GM23338 (cell line): ENCODE measurements at regions not wholly inside any gene's neighbourhood (a gene's known extent, or its start where the extent isn't known, plus 50 kb on each side); places are given as distances from the start of the nearest gene placed in this dataset.

Source experiments
- ATAC-seq: fragments of 200-7000 bp; cut with Tn5 transposase; 3 replicates; pipeline ENCODE4 v1.9.1; 2020
- DNase-seq: peaks from one replicate; pipeline ENCODE4 v3.0.0-alpha.2; 2015; ENCODE audit warnings: low spot score
- H2AFZ ChIP-seq: fragments of 200-600 bp; sonication (generic); 2 replicates; pipeline ENCODE4 v1.8.0; 2016; ENCODE audit warnings: antibody characterized with exemption, mild to moderate bottlenecking, moderate library complexity
- H3F3A ChIP-seq: fragments of 200-600 bp; sonication (generic); replicated peaks from 2 replicates; pipeline ENCODE4 v1.8.0; 2017; ENCODE audit warnings: antibody characterized with exemption, mixed run types, low read depth
- H3K27ac ChIP-seq: fragments of 200-600 bp; sonication (generic); 2 replicates; pipeline ENCODE4 v1.6.1; 2016; ENCODE audit warnings: low read depth
- H3K27me3 ChIP-seq: fragments of 200-600 bp; sonication (generic); 2 replicates; pipeline ENCODE4 v1.8.0; 2016; ENCODE audit warnings: mild to moderate bottlenecking, mixed run types, moderate library complexity; ENCODE audit not compliant: insufficient read depth
- H3K36me3 ChIP-seq: fragments of 200-600 bp; sonication (generic); 2 replicates; pipeline ENCODE4 v1.8.0; 2016; ENCODE audit warnings: mild to moderate bottlenecking; ENCODE audit not compliant: insufficient read depth
- H3K4me1 ChIP-seq: fragments of 200-600 bp; sonication (generic); 2 replicates; pipeline ENCODE4 v1.8.0; 2016; ENCODE audit warnings: mild to moderate bottlenecking, moderate library complexity; ENCODE audit not compliant: insufficient read depth
- H3K4me2 ChIP-seq: fragments of 200-600 bp; sonication (generic); 2 replicates; pipeline ENCODE4 v1.7.1; 2017; ENCODE audit warnings: mixed run types
- H3K4me3 ChIP-seq: fragments of 200-600 bp; sonication (generic); 2 replicates; pipeline ENCODE4 v1.6.1; 2016; ENCODE audit warnings: mixed run types
- H3K79me2 ChIP-seq: fragments of 200-600 bp; sonication (generic); replicated peaks from 2 replicates; pipeline ENCODE4 v1.8.0; 2017; ENCODE audit warnings: mild to moderate bottlenecking; ENCODE audit not compliant: insufficient read depth
- H3K9me2 ChIP-seq: fragments of 200-600 bp; sonication (generic); 2 replicates; pipeline ENCODE4 v1.8.0; 2017; ENCODE audit not compliant: insufficient read depth
- H4K20me1 ChIP-seq: fragments of 200-600 bp; sonication (generic); replicated peaks from 2 replicates; pipeline ENCODE4 v1.8.0; 2017; ENCODE audit warnings: mild to moderate bottlenecking; ENCODE audit not compliant: insufficient read depth
- H3K27ac Mint-ChIP-seq: 2 replicates; pipeline ENCODE4 v1.8.0; 2020; ENCODE audit warnings: inconsistent platforms, mild to moderate bottlenecking, moderate library complexity, mixed read lengths
- H3K27me3 Mint-ChIP-seq: 3 replicates; pipeline ENCODE4 v1.8.0; 2022; ENCODE audit warnings: low read depth, mild to moderate bottlenecking, moderate library complexity, mixed read lengths, inconsistent platforms; ENCODE audit not compliant: insufficient read depth, poor library complexity
- H3K36me3 Mint-ChIP-seq: 3 replicates; pipeline ENCODE4 v1.8.0; 2021; ENCODE audit warnings: low read depth, mild to moderate bottlenecking, inconsistent platforms, moderate library complexity, mixed read lengths
- H3K4me1 Mint-ChIP-seq: 3 replicates; pipeline ENCODE4 v1.8.0; 2020; ENCODE audit warnings: mild to moderate bottlenecking, inconsistent platforms, mixed read lengths
- H3K4me3 Mint-ChIP-seq: 3 replicates; pipeline ENCODE4 v1.8.0; 2021; ENCODE audit warnings: moderate library complexity, mild to moderate bottlenecking, inconsistent platforms, mixed read lengths
- H3K9me3 Mint-ChIP-seq: 3 replicates; pipeline ENCODE4 v1.8.0; 2020; ENCODE audit warnings: moderate library complexity, mild to moderate bottlenecking, inconsistent platforms, mixed read lengths
- CTCF ChIP-seq, 2 experiments: fragments of 200-600 bp in 1 of 2; sonication (generic) in 1 of 2; conservative IDR thresholded peaks; 2 replicates each; pipeline versions ENCODE4 v1.5.1 to v1.6.1; 2016 to 2017; ENCODE audit warnings: antibody characterized with exemption in 2 of 2, low read depth in 2 of 2, mild to moderate bottlenecking in 2 of 2, moderate library complexity in 1 of 2
- ETS1 ChIP-seq: IDR thresholded peaks from 2 replicates; pipeline ENCODE4 v1.6.1; 2016; ENCODE audit warnings: antibody characterized with exemption
- EZH2phosphoT487 ChIP-seq: fragments of 200-600 bp; sonication (generic); IDR thresholded peaks from one replicate; pipeline ENCODE4 v1.8.1; 2018; ENCODE audit warnings: antibody characterized with exemption; ENCODE audit not compliant: unreplicated experiment
- JUNB ChIP-seq: IDR thresholded peaks from one replicate; pipeline ENCODE4 v1.6.1; 2016; ENCODE audit warnings: antibody characterized with exemption; ENCODE audit not compliant: unreplicated experiment
- STAT1 ChIP-seq: IDR thresholded peaks from one replicate; pipeline ENCODE4 v1.6.1; 2016; ENCODE audit warnings: antibody characterized with exemption; ENCODE audit not compliant: unreplicated experiment

GRCh38 chr1:244318512-244318911 lies 133.2 kb downstream of the ADSS2 start:
- H3K36me3 ChIP-seq, result no peaks in the 10 kb centered on the region
- Mint-ChIP-seq H3K4me3 (no peak overlapping the region), H3K27ac (no peak overlapping the region), H3K9me3 (0 out of 3 replicates have a peak, but pooled peaks cover 7% of the 10 kb centered on the region), H3K36me3 (peaks cover 7% of the 10 kb centered on the region; the same call in 2 of the 3 replicates), H3K27me3 (peaks cover 2% of the 10 kb centered on the region), H3K4me1 (peaks cover 5% of the 10 kb centered on the region; the same call in 1 of the 3 replicates)
- ATAC-seq (no peak), DNase-seq (no peak)
- no peaks in the 10 kb centered on the region for H3K9me2 ChIP-seq
- peak overlapping the region; percentile 81 for H2AFZ ChIP-seq
- no peaks in the 10 kb centered on the region for H4K20me1 ChIP-seq
- H3K4me2 ChIP-seq, result no peak overlapping the region
- H3F3A ChIP-seq, result no peaks in the 10 kb centered on the region
- H3K4me1 ChIP-seq, result no peaks in the 10 kb centered on the region
- TF ChIP-seq ETS1, result no peak
- TF ChIP-seq STAT1, result no peak
- H3K27ac ChIP-seq, result no peak overlapping the region
- H3K4me3 ChIP-seq, result no peak overlapping the region
- H3K79me2 ChIP-seq, result no peaks in the 10 kb centered on the region
- no peaks in the 10 kb centered on the region for H3K27me3 ChIP-seq

GRCh38 chr1:244319283-244320132 lies 132.2 kb downstream of the ADSS2 start:
- no peak overlapping the region for H3K4me3 Mint-ChIP-seq
- no peaks in the 10 kb centered on the region for H4K20me1 ChIP-seq
- ATAC-seq (no peak), DNase-seq (no peak)
- H3K9me2 ChIP-seq, result peaks cover 3% of the 10 kb centered on the region; the same call in 1 of the 2 replicates
- no peaks in the 10 kb centered on the region for H3K27me3 ChIP-seq
- 0 out of 3 replicates have a peak, but pooled peaks cover 7% of the 10 kb centered on the region for H3K9me3 Mint-ChIP-seq
- no peak overlapping the region for H3K4me2 ChIP-seq
- peaks cover 5% of the 10 kb centered on the region; the same call in 1 of the 3 replicates for H3K4me1 Mint-ChIP-seq
- H3K4me1 ChIP-seq, result no peaks in the 10 kb centered on the region
- H3F3A ChIP-seq, result no peaks in the 10 kb centered on the region
- H3K79me2 ChIP-seq, result no peaks in the 10 kb centered on the region
- H3K36me3 ChIP-seq, result no peaks in the 10 kb centered on the region
- H3K27ac ChIP-seq, result no peak overlapping the region
- TF ChIP-seq CTCF (conservative IDR thresholded peaks at IDR 0.05; ENCODE audit: low read depth in 2 of 2) (no peak), JUNB (no peak), EZH2phosphoT487 (no peak)
- H3K36me3 Mint-ChIP-seq, result peaks cover 7% of the 10 kb centered on the region; the same call in 2 of the 3 replicates
- H2AFZ ChIP-seq, result peak overlapping the region; percentile 90
- H3K27me3 Mint-ChIP-seq, result peaks cover 2% of the 10 kb centered on the region
- H3K4me3 ChIP-seq, result no peak overlapping the region
- H3K27ac Mint-ChIP-seq, result no peak overlapping the region

- Mint-ChIP-seq H3K4me1 (peaks cover 11% of the 10 kb centered on the region), H3K9me3 (0 out of 3 replicates have a peak, but pooled peaks cover 7% of the 10 kb centered on the region), H3K36me3 (peaks cover 7% of the 10 kb centered on the region; the same call in 2 of the 3 replicates), H3K27ac (no peak overlapping the region), H3K4me3 (no peak overlapping the region), H3K27me3 (peaks cover 2% of the 10 kb centered on the region)
- Histone ChIP-seq H3K4me3 (no peak overlapping the region), H3K27ac (no peak overlapping the region), H3K4me1 (no peaks in the 10 kb centered on the region), H3K79me2 (no peaks in the 10 kb centered on the region), H3K9me2 (peaks cover 3% of the 10 kb centered on the region; the same call in 1 of the 2 replicates), H3K36me3 (no peaks in the 10 kb centered on the region), H2AFZ (no peak overlapping the region), H3K4me2 (no peak overlapping the region), H3K27me3 (no peaks in the 10 kb centered on the region), H3F3A (no peaks in the 10 kb centered on the region), H4K20me1 (no peaks in the 10 kb centered on the region)
- DNase-seq, result no peak
- no peak for ATAC-seq
- no peak for TF ChIP-seq JUNB
- no peak for TF ChIP-seq STAT1
- TF ChIP-seq CTCF (conservative IDR thresholded peaks at IDR 0.05; ENCODE audit: low read depth in 2 of 2), result no peak
These were observed 129.5 kb downstream of the ADSS2 start for GRCh38 chr1:244322181-244322580.
